H1 (cell line): ENCODE measurements at regions not wholly inside any gene's neighbourhood (a gene's known extent, or its start where the extent isn't known, plus 50 kb on each side); places are given as distances from the start of the nearest gene placed in this dataset.

Experiments
- CTCF ChIA-PET: fragments of 300-600 bp; sonication (Branson Sonifier 250); formaldehyde crosslinking; loops from one replicate; lab custom pipeline; 2021; ENCODE audit not compliant: partially characterized antibody; lab: Charles Lee
- POLR2A ChIA-PET: fragments of 300-600 bp; sonication (Branson Sonifier 250); formaldehyde crosslinking; loops from one replicate; lab custom pipeline; 2021; ENCODE audit warnings: inconsistent platforms; ENCODE audit not compliant: partially characterized antibody; lab: Charles Lee
- DNase-seq, 2 experiments: peaks; one replicate each; pipeline versions ENCODE4 v3.0.0 to v3.0.0-alpha.2; 2010 to 2022; ENCODE audit warnings: low spot score in 2 of 2, low read depth in 1 of 2, mixed read lengths in 1 of 2
- FAIRE-seq: peaks from 2 replicates; lab custom pipeline; 2011; peaks lifted over from hg19 to GRCh38; lab: Jason Lieb, UNC
- H2AFZ ChIP-seq: 2 replicates; pipeline ENCODE4 v1.8.1; 2012; ENCODE audit warnings: low read length, inconsistent platforms
- H2AK5ac ChIP-seq: 2 replicates; pipeline ENCODE4 v1.6.1; 2013; ENCODE audit warnings: low read depth, low read length
- H2BK120ac ChIP-seq: replicated peaks from 2 replicates; pipeline ENCODE3; 2013; ENCODE audit warnings: low read depth, low read length, inconsistent platforms
- H2BK12ac ChIP-seq: 2 replicates; pipeline ENCODE4 v1.6.1; 2013; ENCODE audit warnings: low read depth, low read length
- H2BK15ac ChIP-seq: 2 replicates; pipeline ENCODE4 v1.6.1; 2013; ENCODE audit warnings: low read length
- H2BK20ac ChIP-seq: 2 replicates; pipeline ENCODE4 v1.6.1; 2013; ENCODE audit warnings: low read length
- H2BK5ac ChIP-seq: 2 replicates; pipeline ENCODE4 v1.6.1; 2013; ENCODE audit warnings: low read depth, low read length
- H3K14ac ChIP-seq: 2 replicates; pipeline ENCODE4 v1.6.1; 2013; ENCODE audit warnings: inconsistent platforms; ENCODE audit not compliant: insufficient read length
- H3K18ac ChIP-seq: 2 replicates; pipeline ENCODE4 v1.6.1; 2013; ENCODE audit warnings: low read length; ENCODE audit errors: extremely low read depth
- H3K23ac ChIP-seq: 2 replicates; pipeline ENCODE4 v1.6.1; 2013; ENCODE audit warnings: inconsistent platforms; ENCODE audit not compliant: insufficient read length
- H3K23me2 ChIP-seq: 2 replicates; pipeline ENCODE4 v1.6.1; 2013; ENCODE audit warnings: low read depth, low read length
- H3K27ac ChIP-seq: 2 replicates; pipeline ENCODE4 v1.6.1; 2011; ENCODE audit warnings: low read depth, low read length, inconsistent platforms
- H3K27me3 ChIP-seq, 4 experiments: replicated peaks in 1 of 4; 1 replicate in 1 of 4; 2 replicates in 3 of 4; pipeline versions ENCODE4 v1.6.1 to v1.8.1; 2011 to 2013; ENCODE audit warnings: low read length in 3 of 4, mild to moderate bottlenecking in 3 of 4, inconsistent platforms in 2 of 4, mixed read lengths in 2 of 4, moderate library complexity in 1 of 4; ENCODE audit not compliant: control insufficient read depth in 3 of 4, insufficient read depth in 3 of 4; ENCODE audit errors: extremely low read depth in 1 of 4
- H3K36me3 ChIP-seq, 4 experiments: 2 replicates each; pipeline versions ENCODE4 v1.6.1 to v1.8.1; 2011 to 2013; ENCODE audit warnings: mild to moderate bottlenecking in 4 of 4, low read length in 3 of 4, moderate library complexity in 2 of 4, control low read depth in 1 of 4, inconsistent platforms in 1 of 4; ENCODE audit not compliant: insufficient read depth in 4 of 4, control insufficient read depth in 2 of 4
- H3K4ac ChIP-seq: replicated peaks from 2 replicates; pipeline ENCODE3; 2013; ENCODE audit warnings: low read length, low read depth, mixed read lengths, inconsistent platforms; ENCODE audit not compliant: insufficient read length
- H3K4me1 ChIP-seq, 4 experiments: replicated peaks in 1 of 4; 1 replicate in 1 of 4; 2 replicates in 3 of 4; pipeline versions ENCODE4 v1.6.1 to v1.8.1; 2011 to 2013; ENCODE audit warnings: low read length in 3 of 4, inconsistent platforms in 2 of 4, mixed read lengths in 1 of 4; ENCODE audit not compliant: insufficient read depth in 4 of 4, control insufficient read depth in 3 of 4
- H3K4me2 ChIP-seq, 2 experiments: 2 replicates each; pipeline versions ENCODE4 v1.6.1 to v1.8.1; 2011 to 2013; ENCODE audit warnings: low read depth in 2 of 2, low read length in 2 of 2, control low read depth in 1 of 2, inconsistent platforms in 1 of 2, mild to moderate bottlenecking in 1 of 2; ENCODE audit not compliant: insufficient read depth in 1 of 2
- H3K4me3 ChIP-seq, 4 experiments: fragments of 200-600, 300-600 bp in 1 of 4; sonication (generic), shearing (Covaris generic), sonication (Bioruptor Twin) in 1 of 4; 2 replicates each; pipeline versions ENCODE4 v1.5.1 to v1.8.1; 2011 to 2016; ENCODE audit warnings: low read length in 4 of 4, low read depth in 3 of 4, control low read depth in 2 of 4, inconsistent platforms in 2 of 4, mild to moderate bottlenecking in 2 of 4, mixed read lengths in 1 of 4, moderate library complexity in 1 of 4; ENCODE audit not compliant: insufficient read depth in 2 of 4; ENCODE audit errors: extremely low read depth in 1 of 4
- H3K56ac ChIP-seq: replicated peaks from 2 replicates; pipeline ENCODE3; 2013; ENCODE audit warnings: low read depth, mild to moderate bottlenecking, mixed read lengths, low read length, inconsistent platforms; ENCODE audit not compliant: insufficient read length
- H3K79me1 ChIP-seq: 2 replicates; pipeline ENCODE4 v1.6.1; 2013; ENCODE audit warnings: low read depth, low read length, control low read depth
- H3K79me2 ChIP-seq, 2 experiments: 2 replicates each; pipeline versions ENCODE4 v1.6.1 to v1.8.1; 2012 to 2013; ENCODE audit warnings: low read length in 2 of 2, mild to moderate bottlenecking in 2 of 2, inconsistent platforms in 1 of 2; ENCODE audit not compliant: insufficient read depth in 2 of 2, control insufficient read depth in 1 of 2
- H3K9ac ChIP-seq, 4 experiments: replicated peaks in 1 of 4; 1 replicate in 1 of 4; 2 replicates in 3 of 4; pipeline versions ENCODE4 v1.6.1 to v1.8.1; 2011 to 2013; ENCODE audit warnings: low read depth in 3 of 4, low read length in 3 of 4, control low read depth in 2 of 4, mild to moderate bottlenecking in 2 of 4, moderate library complexity in 2 of 4, inconsistent platforms in 1 of 4; ENCODE audit errors: extremely low read depth in 1 of 4
- H3K9me3 ChIP-seq, 2 experiments: 2 replicates each; pipeline versions ENCODE4 v1.6.1 to v1.8.1; 2012 to 2013; ENCODE audit warnings: mild to moderate bottlenecking in 2 of 2, moderate library complexity in 2 of 2, control low read depth in 1 of 2, inconsistent platforms in 1 of 2, low read depth in 1 of 2, low read length in 1 of 2, mixed read lengths in 1 of 2; ENCODE audit not compliant: insufficient read depth in 2 of 2
- H4K20me1 ChIP-seq, 2 experiments: replicated peaks in 1 of 2; 2 replicates each; pipeline versions ENCODE3 to v1.8.1; 2011 to 2013; ENCODE audit warnings: inconsistent platforms in 2 of 2, low read length in 2 of 2, mild to moderate bottlenecking in 1 of 2; ENCODE audit not compliant: insufficient read depth in 2 of 2, control insufficient read depth in 1 of 2
- H4K5ac ChIP-seq: 2 replicates; pipeline ENCODE4 v1.6.1; 2013; ENCODE audit warnings: low read length, low read depth, mixed read lengths, inconsistent platforms; ENCODE audit not compliant: insufficient read length
- H4K8ac ChIP-seq: 2 replicates; pipeline ENCODE4 v1.8.0; 2013; ENCODE audit warnings: mild to moderate bottlenecking, moderate library complexity, low read length, inconsistent platforms; ENCODE audit not compliant: insufficient read depth; ENCODE audit errors: extremely low read depth
- H4K91ac ChIP-seq: replicated peaks from 2 replicates; pipeline ENCODE3; 2013; ENCODE audit warnings: low read length, mixed read lengths, inconsistent platforms; ENCODE audit not compliant: insufficient read length
- BRCA1 ChIP-seq: IDR thresholded peaks from 2 replicates; pipeline ENCODE4 v1.6.1; 2012; ENCODE audit warnings: low read depth, low read length, improper control_type of control experiment
- CHD2 ChIP-seq: IDR thresholded peaks from 2 replicates; pipeline ENCODE4 v1.6.1; 2012; ENCODE audit warnings: low read length, improper control_type of control experiment
- KDM1A ChIP-seq: fragments of 200-600, 300-600 bp; sonication (generic); IDR thresholded peaks from 2 replicates; pipeline ENCODE4 v1.7.1; 2016; ENCODE audit warnings: mild to moderate bottlenecking, low read length, borderline replicate concordance
- PHF8 ChIP-seq: fragments of 200-600 bp; sonication (generic); conservative IDR thresholded peaks from 2 replicates; pipeline ENCODE4 v1.7.1; 2012; ENCODE audit warnings: low read depth, mild to moderate bottlenecking, inconsistent platforms, low read length, moderate library complexity
- SIX5 ChIP-seq: IDR thresholded peaks from 2 replicates; pipeline ENCODE4 v1.6.1; 2011; ENCODE audit warnings: mild to moderate bottlenecking, low read depth, low read length
- WGBS, 2 experiments: shearing (Covaris generic) in 1 of 2; methylation state at CpG; one replicate each; pipeline versions ENCODE4 v1.1.6 to v1.1.7; 2013 to 2015; ENCODE audit warnings: low lambda C conversion rate in 2 of 2, mixed read lengths in 2 of 2, inconsistent platforms in 1 of 2, low coverage in 1 of 2, missing lambda C conversion rate in 1 of 2; ENCODE audit not compliant: insufficient replicate concordance in 2 of 2, insufficient coverage in 1 of 2, insufficient read length in 1 of 2; ENCODE audit errors: extremely low coverage in 1 of 2, missing lambda C conversion rate in 1 of 2; 5-methylcytosine and 5-hydroxymethylcytosine counted together

DNA sequence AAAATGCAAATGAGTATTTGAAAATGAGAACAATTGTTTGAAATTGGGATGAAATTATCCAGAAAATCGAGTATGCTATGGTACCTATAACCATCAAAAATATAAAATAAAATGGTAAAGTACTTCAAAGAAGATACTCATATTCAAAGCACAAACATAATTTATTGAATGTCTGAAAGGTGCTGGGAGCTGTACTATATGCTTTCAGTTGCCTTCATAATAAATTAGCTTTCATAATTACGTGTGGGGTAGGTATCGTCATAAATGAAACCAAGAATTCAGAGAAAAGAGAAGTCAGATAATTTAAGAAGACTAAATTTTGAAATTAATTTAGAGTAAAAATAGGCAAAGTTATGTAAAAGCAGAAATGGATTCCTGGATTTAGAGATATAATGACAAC is 721.9 kb upstream of the ACVR2A start:
- H4K5ac ChIP-seq: no peak overlapping the region
- no peak overlapping the region for H2AK5ac ChIP-seq
- H3K18ac ChIP-seq: no peak overlapping the region
- no peak overlapping the region for H3K56ac ChIP-seq
- H3K14ac ChIP-seq: no peak overlapping the region
- 93% methylated on average over 3 of the region's 3 CpGs; no CpG with 5 or more reads in 1 of the 2 experiments for WGBS, 2 experiments
- no peak overlapping the region for H3K4me3 ChIP-seq
- ChIA-PET CTCF (interaction anchor here (1.1 kb wide), 1 partner anchor 153 kb away, joined by 4 read pairs; no protein-coding TSS in a partner anchor), POLR2A (interaction anchor here (0.6 kb wide), 1 partner anchor 129 kb away, joined by 3 read pairs; no protein-coding TSS in a partner anchor)
- TF ChIP-seq BRCA1: no peak
- no peak for TF ChIP-seq PHF8
- TF ChIP-seq CHD2: no peak
- no peak for TF ChIP-seq SIX5
- no peak for TF ChIP-seq KDM1A
- H3K23me2 ChIP-seq: no peaks in the 10 kb centered on the region
- no peak overlapping the region for H2BK15ac ChIP-seq
- FAIRE-seq: no peak
- peaks cover 0 to 2% (median 0%) of the 10 kb centered on the region in 4 experiments; a peak in 1 of 7 replicates for H3K4me1 ChIP-seq
- no peak overlapping the region for H2AFZ ChIP-seq
- H2BK5ac ChIP-seq: no peak overlapping the region
- H3K23ac ChIP-seq: no peak overlapping the region
- H3K79me1 ChIP-seq: no peaks in the 10 kb centered on the region
- H3K79me2 ChIP-seq: no peaks in the 10 kb centered on the region
- no peak overlapping the region for H4K8ac ChIP-seq
- no peak overlapping the region for H3K4me2 ChIP-seq
- H4K20me1 ChIP-seq: no peaks in the 10 kb centered on the region
- no peak overlapping the region for H2BK120ac ChIP-seq
- H3K27ac ChIP-seq: no peak overlapping the region
- no peak overlapping the region for H4K91ac ChIP-seq
- no peak overlapping the region for H2BK12ac ChIP-seq
- H3K27me3 ChIP-seq: no peaks in the 10 kb centered on the region
- H3K9ac ChIP-seq: no peak overlapping the region
- no peak for DNase-seq
- H3K36me3 ChIP-seq: peaks cover 0 to 3% (median 0%) of the 10 kb centered on the region in 4 experiments; a peak in 1 of 8 replicates
- peaks cover 4 to 15% of the 10 kb centered on the region in 2 experiments; a peak in 3 of 4 replicates for H3K9me3 ChIP-seq
- no peak overlapping the region for H3K4ac ChIP-seq
- no peak overlapping the region for H2BK20ac ChIP-seq
